Limb (tissue), 2 donors: ENCODE measurements at regions not wholly inside any gene's neighbourhood (a gene's known extent, or its start where the extent isn't known, plus 50 kb on each side); places are given as distances from the start of the nearest gene placed in this dataset.

Experiments used
- DNase-seq, 2 donors: peaks; one replicate each; pipeline ENCODE4 v3.0.0-alpha.2; 2016; ENCODE audit errors: extremely low spot score in 2 of 2

GRCh38 chr19:27909185-27909840, 1303.6 kb downstream of the UQCRFS1 start:
- no peak for DNase-seq

GRCh38 chr19:27906081-27906480, 1306.9 kb downstream of the UQCRFS1 start:
- DNase-seq = no peak

DNA sequence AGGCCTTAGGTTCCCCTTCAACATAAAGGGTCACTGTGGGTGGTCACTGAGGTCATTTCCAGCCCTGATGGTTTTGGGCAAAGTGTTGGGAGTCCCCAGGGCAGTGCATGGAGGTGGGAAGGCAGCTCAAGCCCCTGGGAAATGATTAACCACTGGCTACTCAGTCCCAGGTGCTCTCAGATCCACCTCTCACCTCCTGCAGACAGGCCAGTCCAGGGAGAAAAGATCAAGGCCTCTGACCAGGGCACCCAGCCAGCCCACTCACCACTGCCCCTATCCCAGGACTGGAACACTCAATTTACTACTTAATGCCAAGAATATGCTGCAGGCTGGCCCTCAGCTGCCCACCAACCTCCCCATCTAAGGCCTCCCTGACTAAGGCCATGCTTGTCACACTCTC, 1307.9 kb downstream of the UQCRFS1 start:
- no peak for DNase-seq

DNA sequence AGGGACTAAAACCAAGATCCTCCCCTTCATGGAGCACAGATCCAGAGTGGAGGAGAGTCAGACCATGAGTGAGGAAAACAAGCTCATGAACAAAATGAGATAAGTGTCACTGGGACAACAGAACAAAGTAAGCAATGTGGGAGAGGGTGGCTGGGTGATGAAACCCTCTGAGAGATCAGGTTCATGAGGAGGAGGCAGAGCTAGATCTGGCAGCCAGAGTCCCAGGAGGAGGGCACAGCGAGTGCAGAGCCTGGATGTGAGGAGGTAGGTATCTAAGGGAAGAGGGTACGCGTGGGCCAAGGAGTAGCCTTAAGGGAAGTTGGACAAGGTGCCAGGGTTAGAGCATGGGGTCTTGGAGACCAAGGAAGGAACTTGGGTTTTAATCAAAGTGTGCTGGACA, 1311.9 kb downstream of the UQCRFS1 start:
- DNase-seq = no peak

GRCh38 chr19:27896091-27896490, 1316.9 kb downstream of the UQCRFS1 start:
- no peak for DNase-seq

DNA sequence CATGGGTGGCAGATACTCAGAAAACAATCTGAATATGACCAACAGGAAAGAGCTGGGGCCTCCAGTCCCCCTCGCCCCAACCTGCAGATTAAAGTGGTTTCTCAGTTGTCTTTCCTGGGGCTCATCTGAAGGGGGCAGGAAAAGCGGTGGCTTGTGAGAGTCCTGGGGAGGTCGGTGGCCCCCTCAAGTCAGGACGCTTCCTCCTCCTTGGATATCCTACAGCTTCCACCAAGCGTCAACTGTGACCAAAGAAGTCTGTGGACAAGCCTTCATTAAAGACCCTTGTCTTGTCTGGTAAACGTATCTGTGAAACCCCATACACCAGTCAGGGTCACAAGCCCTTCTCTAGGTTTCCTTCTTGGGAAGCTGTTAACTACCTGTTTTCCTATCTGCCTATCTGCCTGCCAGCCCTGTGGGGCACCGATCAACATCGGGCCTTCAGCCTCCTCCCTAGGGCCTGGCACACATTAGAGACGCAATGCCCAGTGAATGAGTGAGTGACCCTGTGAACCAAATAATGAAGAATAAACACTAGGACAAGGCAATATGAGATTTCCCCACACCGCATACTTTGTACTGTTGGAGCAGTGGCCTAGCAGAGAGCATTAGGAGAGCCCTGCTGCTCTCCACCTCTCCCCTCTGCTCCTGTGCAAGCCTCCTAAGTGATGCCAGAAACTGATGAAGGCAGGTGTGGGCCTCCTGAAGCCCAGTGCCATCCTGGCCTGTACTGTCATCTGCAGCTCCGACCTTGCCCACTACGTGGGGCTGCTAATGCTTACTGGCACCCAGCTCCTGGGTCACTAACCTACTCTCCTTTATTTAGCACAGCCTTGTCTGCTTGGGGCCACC, 1317.8 kb downstream of the UQCRFS1 start:
- no peak for DNase-seq

- no peak for DNase-seq
Measured at GRCh38 chr19:27892500-27892899, 1320.5 kb downstream of the UQCRFS1 start.

DNA sequence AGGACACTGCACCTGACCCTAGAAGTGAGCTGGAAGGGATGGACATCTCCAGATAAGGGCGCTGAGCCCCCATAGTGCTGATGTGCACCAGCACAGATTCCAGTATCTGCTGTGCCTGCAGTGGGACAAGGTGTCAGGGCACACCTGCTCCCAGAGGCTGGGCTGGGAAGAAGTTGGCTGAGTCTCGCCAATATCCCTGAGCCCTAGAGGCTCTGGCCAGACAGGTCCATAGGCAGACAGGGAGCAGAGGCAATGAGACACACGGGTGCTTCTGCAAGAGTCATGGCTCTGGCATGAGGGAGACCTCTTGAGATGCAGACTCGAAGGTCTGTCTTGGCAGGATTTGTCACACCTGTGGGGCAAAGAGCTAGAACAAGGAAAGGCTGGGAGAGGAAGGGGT, 1321.5 kb downstream of the UQCRFS1 start:
- no peak for DNase-seq

- no peak for DNase-seq
Measured at GRCh38 chr19:27890696-27891095, 1322.3 kb downstream of the UQCRFS1 start.

DNA sequence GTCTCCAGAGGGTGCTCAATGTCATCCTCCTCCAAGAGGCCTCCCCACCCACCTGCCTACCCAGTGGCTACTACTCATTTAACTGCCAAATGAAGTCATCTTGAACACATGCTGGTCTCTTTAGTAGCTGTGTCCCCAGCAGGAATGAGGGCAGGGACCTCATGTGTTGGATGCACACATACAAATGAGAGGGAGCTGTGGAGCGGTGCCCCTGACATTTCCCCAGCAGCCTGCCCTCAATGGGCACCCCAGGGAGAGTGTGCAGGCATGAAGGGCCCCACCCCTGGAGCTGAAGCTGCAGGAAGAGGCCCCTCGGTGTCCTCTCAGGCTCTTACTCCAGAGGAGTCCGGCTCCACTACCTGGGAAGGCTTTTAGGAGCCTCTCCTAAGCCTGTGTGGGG, 1322.7 kb downstream of the UQCRFS1 start:
- DNase-seq = no peak

DNA sequence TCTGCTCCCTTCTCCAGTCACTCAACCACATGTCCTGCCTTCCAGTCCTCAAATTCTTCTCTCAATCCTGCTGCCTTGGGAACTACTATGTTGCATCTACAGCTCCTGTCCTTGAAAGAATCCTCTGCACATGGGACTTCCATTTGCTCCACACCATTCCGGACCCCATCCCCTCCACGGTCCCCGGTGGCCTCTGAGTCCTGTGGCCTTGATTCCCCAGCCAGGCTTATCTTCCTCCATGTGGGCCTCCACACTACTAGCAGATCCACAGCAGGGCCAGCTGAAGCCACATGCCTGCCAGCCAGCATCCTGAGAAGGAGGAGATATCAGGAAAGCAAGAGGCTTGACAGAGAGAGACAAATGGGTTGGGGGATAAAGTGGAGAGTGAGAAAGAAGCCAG, 1323.8 kb downstream of the UQCRFS1 start:
- DNase-seq = no peak

DNA sequence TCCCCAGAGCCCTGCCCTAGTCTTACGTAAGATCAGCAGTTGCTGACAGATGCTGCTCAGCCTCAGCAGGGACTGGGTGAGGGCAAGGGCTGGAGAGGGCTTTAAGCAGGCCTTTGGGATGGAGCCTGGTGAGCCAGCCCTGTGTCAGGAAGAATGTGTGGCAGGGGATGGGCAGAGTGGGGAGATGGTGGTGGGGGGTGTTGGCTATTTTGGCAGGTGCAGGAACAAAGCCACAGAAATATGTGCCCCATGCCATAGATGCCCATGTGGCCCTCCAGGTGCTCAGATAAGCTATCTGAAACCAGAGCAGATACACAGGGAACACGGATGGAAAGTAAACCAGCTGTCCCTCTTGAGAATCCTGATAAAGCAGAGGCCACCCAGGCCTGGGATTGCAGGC, 1325.0 kb downstream of the UQCRFS1 start:
- DNase-seq = no peak

GRCh38 chr19:27885359-27885758, 1327.6 kb downstream of the UQCRFS1 start:
- DNase-seq = no peak

DNA sequence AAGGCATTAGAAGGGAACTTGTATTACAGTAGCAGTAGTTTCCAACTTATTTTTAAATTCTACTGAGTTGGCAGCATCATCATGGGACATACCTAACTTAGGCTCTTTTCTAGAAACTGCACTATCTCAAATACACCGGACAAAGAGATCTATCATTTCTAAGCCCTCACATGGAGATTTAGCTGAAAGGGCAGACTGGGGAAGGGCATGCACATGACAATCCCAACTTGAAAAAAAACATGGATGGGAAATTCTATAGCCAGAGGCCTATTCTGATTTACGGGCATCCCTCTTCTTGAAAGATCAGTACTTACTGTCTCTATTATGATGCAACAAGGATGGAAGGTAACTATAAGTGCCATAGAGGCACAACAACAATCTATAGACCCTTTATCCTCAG, 1328.6 kb downstream of the UQCRFS1 start:
- no peak for DNase-seq

DNA sequence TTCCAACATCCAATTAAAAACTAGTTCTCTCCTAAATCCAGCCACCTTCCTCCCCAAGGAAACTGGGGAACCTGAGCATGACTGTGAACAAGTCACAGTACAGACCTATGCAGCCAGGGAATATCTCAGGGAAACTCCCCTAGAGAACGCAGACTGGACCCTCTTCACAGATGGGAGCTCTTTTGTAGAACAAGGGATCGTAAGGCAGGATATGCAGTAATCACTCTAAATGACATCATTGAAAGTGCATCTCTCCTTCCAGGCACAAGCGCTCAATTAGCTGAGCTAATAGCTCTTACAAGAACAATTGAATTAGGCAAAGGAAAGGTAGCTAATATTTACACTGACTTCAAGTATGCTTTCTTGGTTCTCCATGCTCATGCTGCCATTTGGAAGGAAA, 1331.7 kb downstream of the UQCRFS1 start:
- DNase-seq = no peak

DNA sequence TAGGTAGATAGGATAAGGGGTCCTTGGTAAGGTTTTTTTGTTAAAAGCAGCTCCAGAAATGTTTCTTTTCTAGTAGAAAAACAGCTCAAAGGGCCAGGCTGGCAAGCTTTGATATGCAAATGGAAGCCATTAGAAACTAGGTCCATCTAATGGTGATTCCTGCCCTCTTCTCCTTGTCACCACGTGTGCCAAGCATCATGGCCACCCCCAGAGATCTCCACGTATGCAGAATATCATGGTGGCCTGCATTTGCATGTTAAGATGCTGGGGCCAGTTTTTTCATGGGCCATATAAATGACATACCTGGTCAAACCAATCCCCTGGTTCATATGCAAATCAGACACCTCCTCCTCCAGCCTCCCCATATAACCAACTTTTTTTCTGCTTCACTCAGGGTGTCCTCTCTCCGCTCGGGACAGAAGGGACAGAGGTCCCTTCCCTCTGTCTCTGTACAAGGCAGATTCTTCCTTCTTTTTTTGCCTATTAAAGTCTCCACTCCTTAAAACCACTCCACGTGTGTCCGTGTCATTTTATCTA, 1335.9 kb downstream of the UQCRFS1 start:
- DNase-seq = no peak

GRCh38 chr19:27876489-27876888, 1336.5 kb downstream of the UQCRFS1 start:
- no peak for DNase-seq

GRCh38 chr19:27872370-27872769, 1340.6 kb downstream of the UQCRFS1 start:
- DNase-seq = no peak

DNA sequence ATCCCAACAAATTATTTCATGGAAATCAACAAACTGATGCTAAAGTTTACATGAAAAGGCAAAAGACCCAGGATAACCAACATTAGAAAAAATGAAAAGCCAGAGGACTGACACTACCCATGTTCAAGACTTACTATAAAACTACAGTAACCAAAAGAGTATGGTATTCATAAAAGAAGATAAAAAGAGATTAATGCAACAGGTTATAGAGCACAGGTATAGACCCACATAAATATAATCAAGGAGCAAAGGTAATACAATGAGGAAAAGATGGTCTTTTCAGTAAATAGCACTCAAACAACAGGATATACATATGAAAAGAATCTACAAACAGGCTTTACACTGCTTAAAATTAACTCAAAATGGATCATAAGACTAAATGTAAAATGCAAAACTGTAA, 1342.7 kb downstream of the UQCRFS1 start:
- no peak for DNase-seq

DNA sequence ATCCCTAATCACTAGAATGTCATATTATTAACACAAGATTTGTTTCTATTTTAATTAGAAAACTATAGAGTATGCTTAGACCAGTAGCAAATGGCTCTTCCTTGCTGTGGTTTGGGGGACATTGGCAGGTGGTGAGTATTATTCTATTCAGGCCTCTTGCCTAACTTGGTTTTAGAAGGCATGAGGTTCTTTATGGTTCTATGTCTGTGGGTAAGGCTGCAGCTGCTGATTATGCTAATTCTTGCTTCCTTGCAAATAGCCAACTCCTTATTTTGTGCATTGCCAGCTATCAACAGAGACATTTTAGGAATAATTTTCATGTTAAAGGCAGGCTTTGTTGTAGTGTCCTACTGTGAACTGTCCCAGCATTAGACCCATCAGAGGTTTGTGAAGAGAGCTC, 1344.9 kb downstream of the UQCRFS1 start:
- DNase-seq = no peak

DNA sequence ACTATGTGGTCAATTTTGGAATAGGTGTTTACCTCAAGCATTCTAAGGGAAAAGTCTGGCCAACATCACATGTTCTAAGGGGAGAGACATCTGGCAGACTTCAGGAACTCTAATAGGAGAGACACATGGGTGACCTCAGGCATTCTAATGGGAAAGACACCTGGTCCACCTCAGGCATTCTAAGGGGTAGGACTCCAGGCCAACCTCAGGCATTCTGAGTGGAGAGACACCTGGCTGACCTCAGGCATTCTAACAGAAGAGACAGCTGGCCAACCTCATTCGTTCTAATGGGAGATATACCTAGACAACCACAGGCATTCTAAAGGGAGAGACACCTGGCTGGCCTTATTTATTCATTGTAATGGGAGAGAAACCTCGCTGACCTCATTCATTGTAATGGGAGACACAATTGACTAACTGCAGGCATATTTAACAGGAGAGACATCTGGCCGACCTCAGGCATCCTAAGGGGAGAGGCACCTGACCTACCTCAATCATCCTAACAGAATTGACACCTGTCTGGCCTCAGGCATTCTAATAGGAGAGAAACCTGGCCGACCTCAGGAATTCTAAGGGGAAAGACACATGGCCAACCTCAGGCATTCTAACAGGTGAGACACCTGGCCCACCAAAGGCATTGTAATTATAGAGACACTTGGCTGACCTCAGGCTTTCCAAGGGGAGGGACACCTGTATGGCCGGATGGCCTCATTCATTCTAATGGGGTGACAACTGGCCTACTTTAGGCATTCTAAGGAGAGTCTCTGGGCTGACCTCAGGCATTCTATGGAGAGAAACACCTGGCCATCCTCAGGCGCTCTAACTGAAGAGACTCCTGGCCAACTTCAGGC, 1346.8 kb downstream of the UQCRFS1 start:
- DNase-seq = no peak

GRCh38 chr19:27861411-27861975, 1351.5 kb downstream of the UQCRFS1 start:
- no peak for DNase-seq
